ENCODE measurements at regions not wholly inside any gene's neighbourhood (a gene's known extent, or its start where the extent isn't known, plus 50 kb on each side); places are given as distances from the start of the nearest gene placed in this dataset.

DNA sequence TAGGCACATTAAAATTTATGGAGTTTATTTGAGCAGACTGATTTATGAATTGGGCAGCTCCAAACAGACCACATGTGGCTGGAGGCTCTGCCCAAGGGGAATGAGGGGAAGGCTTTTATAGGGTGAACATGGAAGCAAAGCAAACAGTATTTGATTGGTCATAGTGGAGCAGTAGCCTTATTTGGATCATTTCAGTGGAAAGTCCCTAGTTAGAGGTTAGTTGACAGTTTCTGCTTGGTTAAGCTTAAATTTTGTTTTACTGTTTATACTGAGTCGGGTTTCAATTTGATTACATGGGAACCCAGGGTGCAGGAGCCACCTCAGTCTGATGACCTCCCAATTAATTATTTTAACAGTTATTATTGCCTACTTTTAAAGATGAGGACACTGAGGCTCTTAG lies 140.5 kb downstream of the NDFIP2 start:
- TF ChIP-seq POLR2A (IDR thresholded peaks at IDR 0.05) = no peak
- TF ChIP-seq, protein P1, sequence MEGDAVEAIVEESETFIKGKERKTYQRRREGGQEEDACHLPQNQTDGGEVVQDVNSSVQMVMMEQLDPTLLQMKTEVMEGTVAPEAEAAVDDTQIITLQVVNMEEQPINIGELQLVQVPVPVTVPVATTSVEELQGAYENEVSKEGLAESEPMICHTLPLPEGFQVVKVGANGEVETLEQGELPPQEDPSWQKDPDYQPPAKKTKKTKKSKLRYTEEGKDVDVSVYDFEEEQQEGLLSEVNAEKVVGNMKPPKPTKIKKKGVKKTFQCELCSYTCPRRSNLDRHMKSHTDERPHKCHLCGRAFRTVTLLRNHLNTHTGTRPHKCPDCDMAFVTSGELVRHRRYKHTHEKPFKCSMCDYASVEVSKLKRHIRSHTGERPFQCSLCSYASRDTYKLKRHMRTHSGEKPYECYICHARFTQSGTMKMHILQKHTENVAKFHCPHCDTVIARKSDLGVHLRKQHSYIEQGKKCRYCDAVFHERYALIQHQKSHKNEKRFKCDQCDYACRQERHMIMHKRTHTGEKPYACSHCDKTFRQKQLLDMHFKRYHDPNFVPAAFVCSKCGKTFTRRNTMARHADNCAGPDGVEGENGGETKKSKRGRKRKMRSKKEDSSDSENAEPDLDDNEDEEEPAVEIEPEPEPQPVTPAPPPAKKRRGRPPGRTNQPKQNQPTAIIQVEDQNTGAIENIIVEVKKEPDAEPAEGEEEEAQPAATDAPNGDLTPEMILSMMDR (IDR thresholded peaks at IDR 0.05) = no peak

Measured in ovary (tissue), 3 donors.